B cell (primary cell): ENCODE measurements at regions not wholly inside any gene's neighbourhood (a gene's known extent, or its start where the extent isn't known, plus 50 kb on each side); places are given as distances from the start of the nearest gene placed in this dataset.

Experiments used
- CTCF ChIP-seq: fragments of 200-600 bp; IDR thresholded peaks from one replicate; pipeline ENCODE4 v1.8.0; 2022; ENCODE audit warnings: antibody characterized with exemption, mild to moderate bottlenecking
- EZH2 ChIP-seq: IDR thresholded peaks from 2 replicates; pipeline ENCODE4 v1.6.1; 2012; ENCODE audit warnings: borderline replicate concordance, low read depth, mild to moderate bottlenecking, moderate library complexity, low read length; ENCODE audit not compliant: insufficient read depth, poor library complexity, severe bottlenecking

GRCh38 chr12:107178776-107179175 lies 85.4 kb upstream of the CRY1 start:
- no peak for TF ChIP-seq CTCF
- no peak for TF ChIP-seq EZH2
